Omental fat pad (tissue), 3 donors: ENCODE measurements at regions not wholly inside any gene's neighbourhood (a gene's known extent, or its start where the extent isn't known, plus 50 kb on each side); places are given as distances from the start of the nearest gene placed in this dataset.

Source experiments
- ATAC-seq: fragments of 150-250 bp; one replicate; pipeline ENCODE4 v1.9.1; 2016; ENCODE audit warnings: mild to moderate bottlenecking, moderate library complexity; ENCODE audit not compliant: low FRiP score
- DNase-seq: peaks from one replicate; pipeline ENCODE4 v3.0.0-alpha.2; 2019; ENCODE audit warnings: low spot score
- TF ChIP-seq, protein P1 (sequence below), 3 donors: fragments of 450-650 bp; IDR thresholded peaks; one replicate each; pipeline ENCODE4 v1.5.1; 2016 to 2017; ENCODE audit warnings: antibody characterized with exemption in 3 of 3, mild to moderate bottlenecking in 3 of 3, moderate library complexity in 2 of 3

DNA sequence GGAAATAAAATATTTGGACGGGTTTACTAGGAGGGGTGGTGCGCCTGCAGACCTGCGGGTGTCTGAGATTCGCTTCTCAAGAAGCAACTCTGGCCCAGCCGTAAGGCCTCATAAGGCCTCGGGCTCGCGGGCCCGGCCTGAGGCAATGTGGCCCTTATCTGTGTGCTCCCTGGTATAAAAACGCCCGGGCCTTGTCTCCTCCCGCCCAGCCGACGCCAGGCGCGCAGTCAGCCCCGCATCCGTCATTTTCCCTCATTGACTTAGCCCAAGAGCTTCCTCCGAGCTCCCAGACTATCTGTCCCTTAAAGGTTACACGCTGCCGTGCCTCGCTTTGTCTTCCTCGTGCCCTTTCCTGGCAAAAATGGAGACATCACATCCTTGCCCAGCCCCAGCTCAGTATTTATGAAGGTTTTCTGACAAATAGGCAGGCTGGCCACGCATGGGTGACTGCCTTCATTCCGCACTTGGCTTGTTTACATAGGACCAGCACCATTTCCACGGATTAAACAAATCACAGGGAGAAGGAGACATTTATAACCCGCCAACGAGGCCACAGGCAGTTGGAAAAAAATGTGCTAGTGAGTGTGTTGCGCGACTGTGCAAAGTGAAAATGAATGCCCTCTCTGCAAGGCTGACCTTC, 74.5 kb upstream of the TBCA start:
- ATAC-seq = no peak
- TF ChIP-seq, protein P1, sequence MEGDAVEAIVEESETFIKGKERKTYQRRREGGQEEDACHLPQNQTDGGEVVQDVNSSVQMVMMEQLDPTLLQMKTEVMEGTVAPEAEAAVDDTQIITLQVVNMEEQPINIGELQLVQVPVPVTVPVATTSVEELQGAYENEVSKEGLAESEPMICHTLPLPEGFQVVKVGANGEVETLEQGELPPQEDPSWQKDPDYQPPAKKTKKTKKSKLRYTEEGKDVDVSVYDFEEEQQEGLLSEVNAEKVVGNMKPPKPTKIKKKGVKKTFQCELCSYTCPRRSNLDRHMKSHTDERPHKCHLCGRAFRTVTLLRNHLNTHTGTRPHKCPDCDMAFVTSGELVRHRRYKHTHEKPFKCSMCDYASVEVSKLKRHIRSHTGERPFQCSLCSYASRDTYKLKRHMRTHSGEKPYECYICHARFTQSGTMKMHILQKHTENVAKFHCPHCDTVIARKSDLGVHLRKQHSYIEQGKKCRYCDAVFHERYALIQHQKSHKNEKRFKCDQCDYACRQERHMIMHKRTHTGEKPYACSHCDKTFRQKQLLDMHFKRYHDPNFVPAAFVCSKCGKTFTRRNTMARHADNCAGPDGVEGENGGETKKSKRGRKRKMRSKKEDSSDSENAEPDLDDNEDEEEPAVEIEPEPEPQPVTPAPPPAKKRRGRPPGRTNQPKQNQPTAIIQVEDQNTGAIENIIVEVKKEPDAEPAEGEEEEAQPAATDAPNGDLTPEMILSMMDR (IDR thresholded peaks at IDR 0.05) = no peak
- DNase-seq = no peak

GRCh38 chr5:77849308-77849900, 73.3 kb upstream of the TBCA start:
- DNase-seq (no peak), ATAC-seq (no peak)
- TF ChIP-seq, protein P1 (IDR thresholded peaks at IDR 0.05) = no peak

GRCh38 chr5:77847814-77848290, 71.7 kb upstream of the TBCA start:
- DNase-seq (no peak), ATAC-seq (no peak)
- TF ChIP-seq, protein P1 (IDR thresholded peaks at IDR 0.05) = no peak

DNA sequence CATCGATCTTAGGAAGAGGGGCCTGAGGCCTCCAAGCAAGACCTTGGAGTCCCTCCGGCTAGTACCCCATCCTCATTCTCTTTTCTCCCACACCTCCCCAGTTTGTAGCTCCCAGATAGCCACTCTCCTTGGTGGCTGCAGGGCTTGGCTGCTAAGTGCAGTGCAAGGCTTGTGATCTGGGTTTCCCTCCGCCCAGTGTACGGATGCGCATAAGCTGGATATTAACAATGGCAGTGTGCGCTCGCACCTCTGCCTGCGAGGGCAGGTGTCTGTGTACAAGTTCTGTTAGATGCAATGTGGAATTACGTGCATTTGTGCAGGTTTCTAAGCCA, 71.0 kb upstream of the TBCA start:
- TF ChIP-seq, protein P1 (IDR thresholded peaks at IDR 0.05) = no peak
- ATAC-seq (no peak), DNase-seq (no peak)

DNA sequence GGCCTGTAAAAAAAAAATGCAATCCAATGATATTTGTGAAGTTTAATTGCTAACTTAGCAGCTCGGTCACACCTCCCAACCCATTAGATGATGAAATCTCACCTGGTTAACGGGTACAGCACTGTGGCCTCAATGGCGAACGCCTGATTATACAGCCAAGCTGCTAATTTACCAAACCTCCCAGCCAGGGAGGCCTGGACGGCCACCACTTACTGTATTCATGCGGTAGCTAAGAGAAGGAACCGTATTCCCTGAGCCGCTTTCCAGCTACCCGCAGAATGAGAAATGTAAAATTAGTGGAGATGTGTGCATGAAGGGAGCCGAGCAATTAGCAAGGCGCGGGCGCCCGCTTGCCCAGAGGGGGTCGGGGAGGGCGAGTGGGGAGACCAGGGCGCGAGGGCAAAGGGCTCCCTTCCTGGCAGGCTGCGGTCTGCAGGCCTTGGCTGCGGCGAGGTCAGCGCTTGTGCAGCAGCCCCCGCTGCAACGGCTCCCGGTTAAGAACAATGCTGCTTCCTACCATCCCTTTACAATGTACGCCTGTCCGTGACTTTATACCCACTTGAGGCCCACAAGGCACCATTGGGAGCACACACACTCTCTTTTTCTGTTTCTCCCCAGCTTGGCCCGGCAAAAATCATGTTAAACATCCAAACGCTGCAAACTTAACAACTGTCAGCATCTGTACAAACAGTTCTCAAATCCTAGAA, 70.4 kb upstream of the TBCA start:
- TF ChIP-seq, protein P1 (IDR thresholded peaks at IDR 0.05) = no peak
- no peak for ATAC-seq
- DNase-seq = no peak

- ATAC-seq = no peak
- TF ChIP-seq, protein P1 (IDR thresholded peaks at IDR 0.05) = no peak
- no peak for DNase-seq
Measured at GRCh38 chr5:77845324-77845646, 69.1 kb upstream of the TBCA start.
